ENCODE measurements at regions not wholly inside any gene's neighbourhood (a gene's known extent, or its start where the extent isn't known, plus 50 kb on each side); places are given as distances from the start of the nearest gene placed in this dataset.

DNA sequence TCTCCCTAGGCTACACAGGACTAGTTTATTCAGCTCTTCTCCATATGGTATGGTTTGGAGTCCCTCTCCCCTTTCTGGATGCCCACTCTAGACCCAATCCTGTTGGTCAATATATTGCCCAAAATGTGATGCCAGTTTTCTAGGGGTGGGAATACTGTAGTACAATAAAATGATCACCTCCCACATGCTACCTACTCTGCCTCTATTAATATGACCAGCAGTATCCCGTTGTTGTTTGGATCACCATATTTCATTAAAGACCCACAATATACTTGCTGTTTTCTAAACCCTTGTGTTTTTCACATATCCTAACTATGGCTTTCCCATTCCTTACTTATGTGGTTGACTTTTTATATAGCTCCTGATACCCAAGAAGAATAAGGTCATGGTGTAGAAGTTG lies 95.9 kb upstream of the IGSF21 start:
- 97 to 100% methylated on average over 1 of the region's 1 CpG for WGBS, 2 donors
- H3K4me3 ChIP-seq (ENCODE audit: low read depth, poor library complexity, severe bottlenecking): no peak overlapping the region
- intact Hi-C loops (cut with DNase I; ENCODE audit: low total_unique reads): no loop called here
- TF ChIP-seq POLR2A (IDR thresholded peaks at IDR 0.05): no peak
- TF ChIP-seq, protein P1, sequence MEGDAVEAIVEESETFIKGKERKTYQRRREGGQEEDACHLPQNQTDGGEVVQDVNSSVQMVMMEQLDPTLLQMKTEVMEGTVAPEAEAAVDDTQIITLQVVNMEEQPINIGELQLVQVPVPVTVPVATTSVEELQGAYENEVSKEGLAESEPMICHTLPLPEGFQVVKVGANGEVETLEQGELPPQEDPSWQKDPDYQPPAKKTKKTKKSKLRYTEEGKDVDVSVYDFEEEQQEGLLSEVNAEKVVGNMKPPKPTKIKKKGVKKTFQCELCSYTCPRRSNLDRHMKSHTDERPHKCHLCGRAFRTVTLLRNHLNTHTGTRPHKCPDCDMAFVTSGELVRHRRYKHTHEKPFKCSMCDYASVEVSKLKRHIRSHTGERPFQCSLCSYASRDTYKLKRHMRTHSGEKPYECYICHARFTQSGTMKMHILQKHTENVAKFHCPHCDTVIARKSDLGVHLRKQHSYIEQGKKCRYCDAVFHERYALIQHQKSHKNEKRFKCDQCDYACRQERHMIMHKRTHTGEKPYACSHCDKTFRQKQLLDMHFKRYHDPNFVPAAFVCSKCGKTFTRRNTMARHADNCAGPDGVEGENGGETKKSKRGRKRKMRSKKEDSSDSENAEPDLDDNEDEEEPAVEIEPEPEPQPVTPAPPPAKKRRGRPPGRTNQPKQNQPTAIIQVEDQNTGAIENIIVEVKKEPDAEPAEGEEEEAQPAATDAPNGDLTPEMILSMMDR (IDR thresholded peaks at IDR 0.05): no peak
- no peak for DNase-seq (ENCODE audit: low spot score in 2 of 2)

DNA sequence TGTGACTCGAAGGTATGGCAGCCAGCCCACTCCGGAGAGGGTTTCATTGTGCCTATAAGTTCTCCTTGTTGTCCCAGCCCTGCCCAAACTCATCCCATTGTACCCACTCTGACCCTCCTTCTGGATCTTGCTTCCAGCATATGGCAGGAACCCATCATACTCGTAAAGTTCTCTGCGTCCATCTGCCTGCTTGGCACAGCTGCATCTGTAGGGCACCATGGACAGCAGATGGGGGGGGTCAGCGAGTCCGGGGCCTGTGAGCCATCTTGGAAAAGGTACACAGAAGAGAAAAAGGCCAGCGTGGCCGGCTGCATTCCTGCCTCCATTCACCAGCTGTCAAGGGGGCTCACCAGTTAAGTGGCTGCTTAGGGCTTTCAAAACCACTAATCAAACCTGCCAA lies 94.9 kb upstream of the IGSF21 start:
- no peak for TF ChIP-seq POLR2A (IDR thresholded peaks at IDR 0.05)
- TF ChIP-seq, protein P1 (IDR thresholded peaks at IDR 0.05): no peak
- no peak for DNase-seq (ENCODE audit: low spot score in 2 of 2)
- intact Hi-C loops (cut with DNase I; ENCODE audit: low total_unique reads): no loop called here
- 51 to 58% methylated on average over 8 of the region's 8 CpGs for WGBS, 2 donors
- no peak overlapping the region for H3K4me3 ChIP-seq (ENCODE audit: low read depth, poor library complexity, severe bottlenecking)

- no peak for DNase-seq (ENCODE audit: low spot score in 2 of 2)
- TF ChIP-seq POLR2A (IDR thresholded peaks at IDR 0.05): no peak
- TF ChIP-seq, protein P1 (IDR thresholded peaks at IDR 0.05): no peak
- no peak overlapping the region for H3K4me3 ChIP-seq (ENCODE audit: low read depth, poor library complexity, severe bottlenecking)
- 50% methylated on average over 8 of the region's 8 CpGs for WGBS, 2 donors
- intact Hi-C loops (cut with DNase I; ENCODE audit: low total_unique reads): no loop called here
These were observed 94.4 kb upstream of the IGSF21 start for GRCh38 chr1:18013216-18013615.

DNA sequence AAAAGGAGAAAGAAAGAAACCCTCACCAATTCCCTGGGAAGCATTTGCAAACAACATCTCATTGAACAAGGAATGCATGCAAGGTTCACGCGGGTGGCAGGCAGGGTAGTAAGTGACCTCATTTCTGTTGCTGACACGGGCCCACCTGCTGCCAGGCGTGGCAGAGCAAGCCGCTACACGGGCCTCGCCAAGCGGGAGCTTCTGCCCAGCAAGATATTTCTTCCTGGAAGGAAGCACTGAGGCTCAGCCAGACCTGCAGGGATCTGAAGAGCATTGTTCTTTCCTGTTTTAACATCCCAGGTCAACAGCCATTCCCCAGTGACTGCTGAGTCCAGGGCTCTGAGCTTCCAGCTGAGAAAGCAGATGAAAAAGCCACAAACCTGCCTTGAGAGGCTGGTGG lies 91.9 kb upstream of the IGSF21 start:
- WGBS, 2 donors: 37 to 44% methylated on average over 8 of the region's 8 CpGs
- TF ChIP-seq, protein P1 (IDR thresholded peaks at IDR 0.05): no peak
- TF ChIP-seq POLR2A (IDR thresholded peaks at IDR 0.05): no peak
- H3K4me3 ChIP-seq (ENCODE audit: low read depth, poor library complexity, severe bottlenecking): no peak overlapping the region
- intact Hi-C loops (cut with DNase I; ENCODE audit: low total_unique reads): no loop called here
- no peak for DNase-seq (ENCODE audit: low spot score in 2 of 2)

- no peak overlapping the region for H3K4me3 ChIP-seq (ENCODE audit: low read depth, poor library complexity, severe bottlenecking)
- WGBS, 2 donors: 54 to 56% methylated on average over 5 of the region's 5 CpGs
- no peak for DNase-seq (ENCODE audit: low spot score in 2 of 2)
- no peak for TF ChIP-seq POLR2A (IDR thresholded peaks at IDR 0.05)
- TF ChIP-seq, protein P1 (IDR thresholded peaks at IDR 0.05): no peak
- intact Hi-C loops (cut with DNase I; ENCODE audit: low total_unique reads): no loop called here
These were observed 89.2 kb upstream of the IGSF21 start for GRCh38 chr1:18018366-18018765.

DNA sequence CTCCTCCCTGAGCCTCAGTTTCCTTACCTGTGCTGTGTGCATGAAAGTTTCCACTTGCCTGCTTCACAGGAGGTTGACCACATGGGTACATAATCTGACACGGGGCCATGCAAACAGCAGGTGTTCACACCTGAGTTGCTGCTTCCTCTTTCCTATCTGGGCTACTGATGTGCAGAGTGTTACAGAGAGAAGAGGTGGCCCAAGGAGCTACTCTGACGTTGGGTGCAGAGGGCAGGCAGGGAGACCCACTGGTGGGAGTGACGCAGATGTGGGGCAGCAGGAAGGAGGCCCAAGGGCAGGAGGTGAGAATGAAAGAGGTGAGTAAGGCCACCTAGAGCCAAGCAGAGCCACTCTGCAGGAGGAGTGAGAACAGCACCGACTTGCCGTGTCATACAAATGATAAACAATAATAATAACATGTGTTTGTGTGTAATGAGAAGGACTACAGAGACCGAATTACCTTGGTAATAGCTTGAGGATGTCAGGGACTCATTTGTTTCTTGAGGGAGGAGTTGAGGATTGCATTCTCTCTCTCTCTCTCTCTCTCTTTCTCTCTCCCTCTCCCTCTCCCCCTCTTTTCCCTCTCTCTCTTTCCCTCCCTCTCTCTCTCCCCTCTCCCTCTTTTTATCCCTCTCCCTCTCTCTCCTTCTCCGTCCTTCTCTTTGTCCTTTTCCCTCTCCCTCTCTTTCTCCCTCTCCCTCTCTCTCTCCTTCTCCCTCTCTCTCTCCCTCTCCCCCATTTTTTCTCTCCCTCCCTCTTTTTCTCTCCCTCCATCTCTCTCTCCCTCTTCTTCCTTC lies 87.4 kb upstream of the IGSF21 start:
- no peak for DNase-seq (ENCODE audit: low spot score in 2 of 2)
- TF ChIP-seq POLR2A (IDR thresholded peaks at IDR 0.05): no peak
- TF ChIP-seq, protein P1 (IDR thresholded peaks at IDR 0.05): no peak
- WGBS, 2 donors: 54 to 55% methylated on average over 7 of the region's 7 CpGs
- intact Hi-C loops (cut with DNase I; ENCODE audit: low total_unique reads): no loop called here
- H3K4me3 ChIP-seq (ENCODE audit: low read depth, poor library complexity, severe bottlenecking): no peak overlapping the region
